OCI-LY3 (cell line): ENCODE measurements at regions not wholly inside any gene's neighbourhood (a gene's known extent, or its start where the extent isn't known, plus 50 kb on each side); places are given as distances from the start of the nearest gene placed in this dataset.

Source experiments
- H2AFZ ChIP-seq: fragments of 200-600, 300-600 bp; shearing (Covaris generic); 2 replicates; pipeline ENCODE4 v1.6.0; 2014; ENCODE audit warnings: antibody characterized with exemption, low read depth, low read length
- H3K27ac ChIP-seq: fragments of 200-600, 300-600 bp; sonication (generic); 2 replicates; pipeline ENCODE4 v1.5.1; 2014; ENCODE audit warnings: mild to moderate bottlenecking, low read length, moderate library complexity, mixed read lengths
- H3K27me3 ChIP-seq: fragments of 200-600, 300-600 bp; sonication (generic); 2 replicates; pipeline ENCODE4 v1.6.1; 2014; ENCODE audit warnings: low read depth, low read length, mixed read lengths
- H3K36me3 ChIP-seq: fragments of 200-600, 300-600 bp; sonication (generic); replicated peaks from 2 replicates; pipeline ENCODE3; 2014; ENCODE audit warnings: low read depth, low read length, mixed read lengths
- H3K4me1 ChIP-seq: fragments of 300-600, 200-600 bp; sonication (generic); 2 replicates; pipeline ENCODE4 v1.6.1; 2014; ENCODE audit warnings: low read length, mixed read lengths
- H3K4me2 ChIP-seq: fragments of 200-600, 300-600 bp; sonication (generic); 2 replicates; pipeline ENCODE4 v1.6.1; 2014; ENCODE audit warnings: low read length, mixed read lengths
- H3K4me3 ChIP-seq: fragments of 300-600, 200-600 bp; sonication (generic); 2 replicates; pipeline ENCODE4 v1.5.1; 2014; ENCODE audit warnings: antibody characterized with exemption, mild to moderate bottlenecking, low read length, moderate library complexity
- H3K79me2 ChIP-seq: fragments of 300-600, 200-600 bp; shearing (Covaris generic); 2 replicates; pipeline ENCODE4 v1.6.1; 2014; ENCODE audit warnings: mild to moderate bottlenecking, low read length, mixed read lengths
- H3K9ac ChIP-seq: fragments of 300-600, 200-600 bp; shearing (Covaris generic); 2 replicates; pipeline ENCODE4 v1.6.0; 2014; ENCODE audit warnings: mild to moderate bottlenecking, low read length, moderate library complexity
- H3K9me3 ChIP-seq: fragments of 200-600, 300-600 bp; shearing (Covaris generic); 2 replicates; pipeline ENCODE4 v1.6.1; 2014; ENCODE audit warnings: low read length, mixed read lengths; ENCODE audit not compliant: insufficient read depth
- H4K20me1 ChIP-seq: fragments of 200-600, 300-600 bp; sonication (generic); 2 replicates; pipeline ENCODE4 v1.6.1; 2016; ENCODE audit warnings: low read length, mixed read lengths; ENCODE audit not compliant: insufficient read depth
- CTCF ChIP-seq: fragments of 200-600, 300-600 bp; sonication (generic); IDR thresholded peaks from 2 replicates; pipeline ENCODE4 v1.5.1; 2014; ENCODE audit warnings: antibody characterized with exemption, low read length, low read depth
- EZH2phosphoT487 ChIP-seq: fragments of 200-600 bp; shearing (Covaris generic); IDR thresholded peaks from 2 replicates; pipeline ENCODE4 v1.6.1; 2018; ENCODE audit warnings: antibody characterized with exemption, mixed run types, low read depth

GRCh38 chr17:79142375-79142774 is 67.8 kb downstream of the ENGASE start:
- H3K9ac ChIP-seq = no peak overlapping the region
- no peak overlapping the region for H2AFZ ChIP-seq
- no peaks in the 10 kb centered on the region for H4K20me1 ChIP-seq
- H3K27ac ChIP-seq = no peak overlapping the region
- H3K4me1 ChIP-seq = peaks cover 24% of the 10 kb centered on the region
- H3K79me2 ChIP-seq = no peaks in the 10 kb centered on the region
- no peak overlapping the region for H3K4me2 ChIP-seq
- H3K27me3 ChIP-seq = peaks cover 16% of the 10 kb centered on the region; the same call in 1 of the 2 replicates
- no peaks in the 10 kb centered on the region for H3K9me3 ChIP-seq
- no peak for TF ChIP-seq EZH2phosphoT487
- TF ChIP-seq CTCF = no peak
- no peak overlapping the region for H3K4me3 ChIP-seq
- H3K36me3 ChIP-seq = no peaks in the 10 kb centered on the region

- Histone ChIP-seq H2AFZ (no peak overlapping the region; the same call in 1 of the 2 replicates), H4K20me1 (no peaks in the 10 kb centered on the region), H3K4me3 (peak overlapping the region; percentile 49), H3K79me2 (no peaks in the 10 kb centered on the region), H3K4me1 (peaks cover 24% of the 10 kb centered on the region), H3K27ac (0 out of 2 replicates have a peak overlapping the region, but pooled peaks have one; percentile 26), H3K9ac (peak overlapping the region; percentile 36; the same call in 1 of the 2 replicates), H3K9me3 (no peaks in the 10 kb centered on the region), H3K4me2 (peak overlapping the region; percentile 74), H3K27me3 (peaks cover 16% of the 10 kb centered on the region; the same call in 1 of the 2 replicates), H3K36me3 (no peaks in the 10 kb centered on the region)
- TF ChIP-seq CTCF (no peak), EZH2phosphoT487 (no peak)
Observed at GRCh38 chr17:79141578-79142355, 67.1 kb downstream of the ENGASE start.

GRCh38 chr17:79138826-79139225 is 64.2 kb downstream of the ENGASE start:
- H3K4me2 ChIP-seq = no peak overlapping the region
- peaks cover 34% of the 10 kb centered on the region for H3K27me3 ChIP-seq
- H4K20me1 ChIP-seq = no peaks in the 10 kb centered on the region
- no peaks in the 10 kb centered on the region for H3K9me3 ChIP-seq
- H3K4me3 ChIP-seq = no peak overlapping the region
- H3K79me2 ChIP-seq = no peaks in the 10 kb centered on the region
- no peak overlapping the region for H3K9ac ChIP-seq
- H3K27ac ChIP-seq = no peak overlapping the region
- TF ChIP-seq CTCF = no peak
- no peak for TF ChIP-seq EZH2phosphoT487
- peaks cover 31% of the 10 kb centered on the region for H3K4me1 ChIP-seq
- H2AFZ ChIP-seq = no peak overlapping the region
- no peaks in the 10 kb centered on the region for H3K36me3 ChIP-seq

- no peaks in the 10 kb centered on the region for H3K36me3 ChIP-seq
- H3K27ac ChIP-seq = no peak overlapping the region
- no peak overlapping the region for H3K4me3 ChIP-seq
- H4K20me1 ChIP-seq = no peaks in the 10 kb centered on the region
- H2AFZ ChIP-seq = no peak overlapping the region
- no peaks in the 10 kb centered on the region for H3K79me2 ChIP-seq
- H3K4me1 ChIP-seq = peaks cover 31% of the 10 kb centered on the region
- H3K4me2 ChIP-seq = no peak overlapping the region
- H3K9ac ChIP-seq = no peak overlapping the region
- H3K27me3 ChIP-seq = peaks cover 36% of the 10 kb centered on the region
- TF ChIP-seq EZH2phosphoT487 (no peak), CTCF (no peak)
- no peaks in the 10 kb centered on the region for H3K9me3 ChIP-seq
Observed at GRCh38 chr17:79137789-79138165, 63.2 kb downstream of the ENGASE start.
